ENCODE measurements at regions not wholly inside any gene's neighbourhood (a gene's known extent, or its start where the extent isn't known, plus 50 kb on each side); places are given as distances from the start of the nearest gene placed in this dataset.

- H3K4me2 ChIP-seq (ENCODE audit: low read depth, low read length), result no peak overlapping the region
- H4K20me1 ChIP-seq (ENCODE audit: insufficient read depth, low read length), result no peaks in the 10 kb centered on the region
- no peak overlapping the region for H2AFZ ChIP-seq (ENCODE audit: low read length)
- no peaks in the 10 kb centered on the region for H3K4me1 ChIP-seq (ENCODE audit: low read length)
- TF ChIP-seq EZH2phosphoT487 (IDR thresholded peaks at IDR 0.05; ENCODE audit: low read length) (no peak), CTCF (IDR thresholded peaks at IDR 0.05; ENCODE audit: low read length) (no peak), EZH2 (optimal IDR thresholded peaks at IDR 0.05; ENCODE audit: low read depth, low read length) (no peak)
- H3K9ac ChIP-seq (ENCODE audit: low read length), result no peak overlapping the region
- no peaks in the 10 kb centered on the region for H3K79me2 ChIP-seq (ENCODE audit: low read length)
- no peak overlapping the region for H3K27ac ChIP-seq (ENCODE audit: low read length)
- no peaks in the 10 kb centered on the region for H3K9me3 ChIP-seq (replicated peaks; ENCODE audit: insufficient read depth, low read length)
- DNase-seq, result no peak
- H3K4me3 ChIP-seq (ENCODE audit: low read length), result no peak overlapping the region
- no peaks in the 10 kb centered on the region for H3K9me2 ChIP-seq (replicated peaks; ENCODE audit: insufficient read depth, low read length)
- no peaks in the 10 kb centered on the region for H3K36me3 ChIP-seq (replicated peaks; ENCODE audit: insufficient read depth, low read length)
- no peaks in the 10 kb centered on the region for H3K27me3 ChIP-seq (replicated peaks; ENCODE audit: insufficient read depth, low read length)
- H3F3A ChIP-seq (ENCODE audit: insufficient read depth, low read length), result no peaks in the 10 kb centered on the region
Observed at GRCh38 chr18:75896865-75897264, 469.4 kb upstream of the SMIM21 start.

GRCh38 chr18:75895135-75895534 lies 467.6 kb upstream of the SMIM21 start:
- H3K36me3 ChIP-seq (replicated peaks; ENCODE audit: insufficient read depth, low read length), result no peaks in the 10 kb centered on the region
- DNase-seq, result no peak
- no peak overlapping the region for H3K27ac ChIP-seq (ENCODE audit: low read length)
- H3K79me2 ChIP-seq (ENCODE audit: low read length), result no peaks in the 10 kb centered on the region
- H3K4me3 ChIP-seq (ENCODE audit: low read length), result no peak overlapping the region
- no peak overlapping the region for H3K9ac ChIP-seq (ENCODE audit: low read length)
- H4K20me1 ChIP-seq (ENCODE audit: insufficient read depth, low read length), result no peaks in the 10 kb centered on the region
- no peaks in the 10 kb centered on the region for H3K9me2 ChIP-seq (replicated peaks; ENCODE audit: insufficient read depth, low read length)
- H3K27me3 ChIP-seq (replicated peaks; ENCODE audit: insufficient read depth, low read length), result no peaks in the 10 kb centered on the region
- H3K9me3 ChIP-seq (replicated peaks; ENCODE audit: insufficient read depth, low read length), result no peaks in the 10 kb centered on the region
- no peak for TF ChIP-seq CTCF (IDR thresholded peaks at IDR 0.05; ENCODE audit: low read length)
- TF ChIP-seq EZH2phosphoT487 (IDR thresholded peaks at IDR 0.05; ENCODE audit: low read length), result no peak
- TF ChIP-seq EZH2 (optimal IDR thresholded peaks at IDR 0.05; ENCODE audit: low read depth, low read length), result no peak
- H2AFZ ChIP-seq (ENCODE audit: low read length), result no peak overlapping the region
- no peaks in the 10 kb centered on the region for H3F3A ChIP-seq (ENCODE audit: insufficient read depth, low read length)
- no peaks in the 10 kb centered on the region for H3K4me1 ChIP-seq (ENCODE audit: low read length)
- no peak overlapping the region for H3K4me2 ChIP-seq (ENCODE audit: low read depth, low read length)

- TF ChIP-seq EZH2phosphoT487 (IDR thresholded peaks at IDR 0.05; ENCODE audit: low read length) (no peak), CTCF (IDR thresholded peaks at IDR 0.05; ENCODE audit: low read length) (peak; percentile 29), EZH2 (optimal IDR thresholded peaks at IDR 0.05; ENCODE audit: low read depth, low read length) (no peak)
- H3K36me3 ChIP-seq (replicated peaks; ENCODE audit: insufficient read depth, low read length), result no peaks in the 10 kb centered on the region
- H3K27me3 ChIP-seq (replicated peaks; ENCODE audit: insufficient read depth, low read length), result no peaks in the 10 kb centered on the region
- H3K4me3 ChIP-seq (ENCODE audit: low read length), result no peak overlapping the region
- peak; percentile 15 for DNase-seq
- no peaks in the 10 kb centered on the region for H3K79me2 ChIP-seq (ENCODE audit: low read length)
- no peaks in the 10 kb centered on the region for H3K4me1 ChIP-seq (ENCODE audit: low read length)
- no peak overlapping the region for H2AFZ ChIP-seq (ENCODE audit: low read length)
- no peak overlapping the region for H3K9ac ChIP-seq (ENCODE audit: low read length)
- no peak overlapping the region for H3K4me2 ChIP-seq (ENCODE audit: low read depth, low read length)
- no peak overlapping the region for H3K27ac ChIP-seq (ENCODE audit: low read length)
- no peaks in the 10 kb centered on the region for H3F3A ChIP-seq (ENCODE audit: insufficient read depth, low read length)
- H3K9me3 ChIP-seq (replicated peaks; ENCODE audit: insufficient read depth, low read length), result no peaks in the 10 kb centered on the region
- H4K20me1 ChIP-seq (ENCODE audit: insufficient read depth, low read length), result no peaks in the 10 kb centered on the region
- H3K9me2 ChIP-seq (replicated peaks; ENCODE audit: insufficient read depth, low read length), result no peaks in the 10 kb centered on the region; the same call in 1 of the 2 replicates
Observed at GRCh38 chr18:75884728-75885127, 457.2 kb upstream of the SMIM21 start.
